Liver (tissue), 8 donors: ENCODE measurements at regions not wholly inside any gene's neighbourhood (a gene's known extent, or its start where the extent isn't known, plus 50 kb on each side); places are given as distances from the start of the nearest gene placed in this dataset.

ENCODE experiments used
- DNase-seq: peaks from one replicate; pipeline ENCODE4 v3.0.0-alpha.2; 2017; ENCODE audit warnings: low spot score
- H3K27ac ChIP-seq, 2 donors: one replicate each; pipeline ENCODE4 v1.7.0; 2013; ENCODE audit warnings: inconsistent platforms in 2 of 2, low read length in 2 of 2, control low read depth in 1 of 2, low read depth in 1 of 2, mild to moderate bottlenecking in 1 of 2
- H3K27me3 ChIP-seq, 4 donors: one replicate each; pipeline versions ENCODE4 v1.6.1 to v1.7.0; 2013; ENCODE audit warnings: low read length in 3 of 4, inconsistent platforms in 1 of 4, mild to moderate bottlenecking in 1 of 4, moderate library complexity in 1 of 4; ENCODE audit not compliant: control insufficient read depth in 4 of 4, insufficient read depth in 4 of 4
- H3K36me3 ChIP-seq, 4 donors: one replicate each; pipeline versions ENCODE4 v1.6.1 to v1.7.0; 2013; ENCODE audit warnings: low read length in 3 of 4, mild to moderate bottlenecking in 3 of 4, low read depth in 1 of 4, moderate library complexity in 1 of 4; ENCODE audit not compliant: control insufficient read depth in 4 of 4, insufficient read depth in 3 of 4
- H3K4me1 ChIP-seq, 4 donors: one replicate each; pipeline versions ENCODE4 v1.6.1 to v1.7.0; 2013; ENCODE audit warnings: low read length in 3 of 4, mild to moderate bottlenecking in 3 of 4, moderate library complexity in 1 of 4; ENCODE audit not compliant: control insufficient read depth in 4 of 4, insufficient read depth in 4 of 4
- H3K4me3 ChIP-seq, 3 donors: one replicate each; pipeline versions ENCODE4 v1.6.1 to v1.7.0; 2013; ENCODE audit warnings: low read length in 3 of 3, control low read depth in 1 of 3, low read depth in 1 of 3, mild to moderate bottlenecking in 1 of 3
- H3K9ac ChIP-seq, 2 donors: one replicate each; pipeline ENCODE4 v1.7.0; 2013; ENCODE audit warnings: low read length in 2 of 2, mild to moderate bottlenecking in 2 of 2, moderate library complexity in 2 of 2, control low read depth in 1 of 2, low read depth in 1 of 2
- H3K9me3 ChIP-seq, 4 donors: one replicate each; pipeline versions ENCODE4 v1.6.1 to v1.7.0; 2013; ENCODE audit warnings: low read length in 3 of 4; ENCODE audit not compliant: control insufficient read depth in 4 of 4
- GABPA ChIP-seq, 2 donors: IDR thresholded peaks in 1 of 2; conservative IDR thresholded peaks in 1 of 2; 2 replicates each; pipeline ENCODE4 v1.6.1; 2016; ENCODE audit warnings: antibody characterized with exemption in 2 of 2, mild to moderate bottlenecking in 1 of 2, moderate library complexity in 1 of 2
- HNF4A ChIP-seq, 2 donors: conservative IDR thresholded peaks; 2 replicates each; pipeline ENCODE4 v1.6.1; 2016; ENCODE audit warnings: antibody characterized with exemption in 2 of 2, mild to moderate bottlenecking in 2 of 2
- JUND ChIP-seq, 2 donors: IDR thresholded peaks; 2 replicates each; pipeline ENCODE4 v1.6.1; 2016; ENCODE audit warnings: antibody characterized with exemption in 2 of 2
- NR2F2 ChIP-seq: IDR thresholded peaks from 2 replicates; pipeline ENCODE4 v1.6.1; 2016; ENCODE audit warnings: antibody characterized with exemption
- RAD21 ChIP-seq, 2 donors: IDR thresholded peaks; 2 replicates each; pipeline ENCODE4 v1.6.1; 2016; ENCODE audit warnings: antibody characterized with exemption in 2 of 2, mild to moderate bottlenecking in 2 of 2
- RXRA ChIP-seq, 2 donors: IDR thresholded peaks; 2 replicates each; pipeline ENCODE4 v1.6.1; 2017 to 2018; ENCODE audit warnings: antibody characterized with exemption in 2 of 2, mild to moderate bottlenecking in 1 of 2
- SP1 ChIP-seq: IDR thresholded peaks from 2 replicates; pipeline ENCODE4 v1.6.1; 2018; ENCODE audit warnings: antibody characterized with exemption, mild to moderate bottlenecking
- TAF1 ChIP-seq: conservative IDR thresholded peaks from 2 replicates; pipeline ENCODE4 v1.6.1; 2016; ENCODE audit warnings: antibody characterized with exemption, mild to moderate bottlenecking
- YY1 ChIP-seq: IDR thresholded peaks from 2 replicates; pipeline ENCODE4 v1.6.1; 2016; ENCODE audit warnings: antibody characterized with exemption, mild to moderate bottlenecking
- WGBS: extraction: QIAGEN DNeasy Blood & Tissue Kit; methylation state at CpG from one replicate; pipeline ENCODE4 v1.1.7; 2013; 5-methylcytosine and 5-hydroxymethylcytosine counted together
- TF ChIP-seq, protein P1 (sequence below): IDR thresholded peaks from 2 replicates; pipeline ENCODE4 v1.6.1; 2016; ENCODE audit warnings: antibody characterized with exemption
- TF ChIP-seq, protein P2 (sequence below): IDR thresholded peaks from 2 replicates; pipeline ENCODE4 v1.6.1; 2016; ENCODE audit warnings: antibody characterized with exemption
- TF ChIP-seq, protein P3 (sequence below): fragments of 150-350 bp; IDR thresholded peaks from 2 replicates; pipeline ENCODE4 v1.5.1; 2017; ENCODE audit warnings: improper control_type of control experiment, low read depth, low read length; ENCODE audit not compliant: missing input control
- TF ChIP-seq, protein P4 (sequence below): IDR thresholded peaks from 2 replicates; pipeline ENCODE4 v1.6.1; 2016; ENCODE audit warnings: antibody characterized with exemption
- donor health status: healthy.
- donor health status: healthy.
- donor health status: healthy.
- donor health status: healthy.
- donor health status: healthy.

DNA sequence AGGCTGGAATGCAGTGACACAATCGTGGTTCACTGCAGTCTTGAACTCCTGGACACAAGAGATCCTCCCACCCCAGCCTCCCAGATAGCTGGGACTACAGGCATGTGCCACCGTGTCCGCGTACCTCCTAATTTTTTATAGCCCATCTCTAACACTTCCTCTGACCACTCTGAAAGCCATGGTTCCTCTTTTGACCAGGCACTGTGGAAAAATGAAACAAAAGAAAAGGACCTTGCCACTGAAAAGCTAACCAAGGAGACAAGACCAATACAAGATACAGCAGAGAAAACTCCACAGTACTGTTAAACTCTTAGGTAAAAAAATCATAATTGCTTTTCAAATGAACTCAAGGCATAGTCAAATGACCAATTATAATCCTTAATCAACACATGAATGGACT lies 233.3 kb downstream of the NEDD1 start (continued):
- TF ChIP-seq, protein P1, sequence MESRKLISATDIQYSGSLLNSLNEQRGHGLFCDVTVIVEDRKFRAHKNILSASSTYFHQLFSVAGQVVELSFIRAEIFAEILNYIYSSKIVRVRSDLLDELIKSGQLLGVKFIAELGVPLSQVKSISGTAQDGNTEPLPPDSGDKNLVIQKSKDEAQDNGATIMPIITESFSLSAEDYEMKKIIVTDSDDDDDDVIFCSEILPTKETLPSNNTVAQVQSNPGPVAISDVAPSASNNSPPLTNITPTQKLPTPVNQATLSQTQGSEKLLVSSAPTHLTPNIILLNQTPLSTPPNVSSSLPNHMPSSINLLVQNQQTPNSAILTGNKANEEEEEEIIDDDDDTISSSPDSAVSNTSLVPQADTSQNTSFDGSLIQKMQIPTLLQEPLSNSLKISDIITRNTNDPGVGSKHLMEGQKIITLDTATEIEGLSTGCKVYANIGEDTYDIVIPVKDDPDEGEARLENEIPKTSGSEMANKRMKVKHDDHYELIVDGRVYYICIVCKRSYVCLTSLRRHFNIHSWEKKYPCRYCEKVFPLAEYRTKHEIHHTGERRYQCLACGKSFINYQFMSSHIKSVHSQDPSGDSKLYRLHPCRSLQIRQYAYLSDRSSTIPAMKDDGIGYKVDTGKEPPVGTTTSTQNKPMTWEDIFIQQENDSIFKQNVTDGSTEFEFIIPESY: no peak
- no peak for TF ChIP-seq RAD21 (IDR thresholded peaks at IDR 0.05)
- TF ChIP-seq, protein P2, sequence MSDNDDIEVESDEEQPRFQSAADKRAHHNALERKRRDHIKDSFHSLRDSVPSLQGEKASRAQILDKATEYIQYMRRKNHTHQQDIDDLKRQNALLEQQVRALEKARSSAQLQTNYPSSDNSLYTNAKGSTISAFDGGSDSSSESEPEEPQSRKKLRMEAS: no peak

DNA sequence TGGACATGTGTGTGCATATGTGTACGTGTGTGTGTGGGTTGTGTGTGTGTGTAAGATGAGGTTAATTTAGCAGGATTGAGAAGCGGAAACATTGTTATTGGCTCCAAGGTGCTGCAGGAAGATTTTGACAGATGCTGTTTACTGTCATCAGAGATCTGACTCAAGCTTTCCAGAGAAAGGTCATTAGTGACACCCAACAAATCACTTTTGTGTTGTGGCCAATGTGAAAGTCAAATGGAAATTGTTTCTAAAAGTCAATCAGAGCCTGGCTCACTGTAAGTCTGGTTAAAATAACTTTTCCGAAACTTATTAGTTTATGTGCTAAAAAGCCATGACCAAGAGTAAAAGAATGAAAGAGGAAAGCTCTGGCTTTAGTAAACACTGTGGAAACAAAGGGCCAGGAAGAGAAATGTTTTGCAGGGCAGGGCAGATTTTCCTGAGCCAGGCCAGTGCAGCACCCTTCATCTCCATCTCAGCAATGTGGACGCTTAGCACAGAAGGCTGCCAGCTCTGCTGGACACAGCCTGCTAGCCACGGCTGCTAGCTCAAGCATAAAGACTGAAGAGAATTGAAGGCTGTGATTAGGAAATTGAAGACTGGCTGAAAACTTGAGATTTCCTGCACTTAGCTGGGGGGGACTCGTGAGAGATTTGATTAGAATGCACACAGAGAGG lies 235.8 kb downstream of the NEDD1 start:
- Histone ChIP-seq H3K4me1 (no peaks in the 10 kb centered on the region), H3K9ac (no peak overlapping the region), H3K36me3 (no peaks in the 10 kb centered on the region), H3K27ac (no peak overlapping the region), H3K27me3 (peaks cover 0 to 7% (median 0%) of the 10 kb centered on the region in 4 donors), H3K9me3 (no peaks in the 10 kb centered on the region), H3K4me3 (no peak overlapping the region)
- 63% methylated on average over 6 of the region's 6 CpGs for whole genome bisulfite sequencing
- TF ChIP-seq RAD21 (IDR thresholded peaks at IDR 0.05): no peak
- TF ChIP-seq, protein P2: no peak
- TF ChIP-seq TAF1: no peak
- no peak for TF ChIP-seq HNF4A (conservative IDR thresholded peaks at IDR 0.05)
- no peak for TF ChIP-seq SP1
- no peak for TF ChIP-seq JUND (IDR thresholded peaks at IDR 0.05)
- no peak for TF ChIP-seq YY1
- TF ChIP-seq, protein P1: no peak
- no peak for TF ChIP-seq RXRA (IDR thresholded peaks at IDR 0.05)
- TF ChIP-seq GABPA (IDR thresholded peaks at IDR 0.05 in 1 of 2, conservative IDR thresholded peaks at IDR 0.05 in 1 of 2): no peak
- TF ChIP-seq, protein P3, sequence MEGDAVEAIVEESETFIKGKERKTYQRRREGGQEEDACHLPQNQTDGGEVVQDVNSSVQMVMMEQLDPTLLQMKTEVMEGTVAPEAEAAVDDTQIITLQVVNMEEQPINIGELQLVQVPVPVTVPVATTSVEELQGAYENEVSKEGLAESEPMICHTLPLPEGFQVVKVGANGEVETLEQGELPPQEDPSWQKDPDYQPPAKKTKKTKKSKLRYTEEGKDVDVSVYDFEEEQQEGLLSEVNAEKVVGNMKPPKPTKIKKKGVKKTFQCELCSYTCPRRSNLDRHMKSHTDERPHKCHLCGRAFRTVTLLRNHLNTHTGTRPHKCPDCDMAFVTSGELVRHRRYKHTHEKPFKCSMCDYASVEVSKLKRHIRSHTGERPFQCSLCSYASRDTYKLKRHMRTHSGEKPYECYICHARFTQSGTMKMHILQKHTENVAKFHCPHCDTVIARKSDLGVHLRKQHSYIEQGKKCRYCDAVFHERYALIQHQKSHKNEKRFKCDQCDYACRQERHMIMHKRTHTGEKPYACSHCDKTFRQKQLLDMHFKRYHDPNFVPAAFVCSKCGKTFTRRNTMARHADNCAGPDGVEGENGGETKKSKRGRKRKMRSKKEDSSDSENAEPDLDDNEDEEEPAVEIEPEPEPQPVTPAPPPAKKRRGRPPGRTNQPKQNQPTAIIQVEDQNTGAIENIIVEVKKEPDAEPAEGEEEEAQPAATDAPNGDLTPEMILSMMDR: no peak
- TF ChIP-seq, protein P4, sequence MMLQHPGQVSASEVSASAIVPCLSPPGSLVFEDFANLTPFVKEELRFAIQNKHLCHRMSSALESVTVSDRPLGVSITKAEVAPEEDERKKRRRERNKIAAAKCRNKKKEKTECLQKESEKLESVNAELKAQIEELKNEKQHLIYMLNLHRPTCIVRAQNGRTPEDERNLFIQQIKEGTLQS: no peak
- no peak for TF ChIP-seq NR2F2
- DNase-seq: no peak
